ENCODE measurements at regions not wholly inside any gene's neighbourhood (a gene's known extent, or its start where the extent isn't known, plus 50 kb on each side); places are given as distances from the start of the nearest gene placed in this dataset.

- ATAC-seq (ENCODE audit: low read depth) (no peak), DNase-seq (no peak)
- H3K27ac Mint-ChIP-seq = no peak overlapping the region
- H3K27me3 Mint-ChIP-seq = no peaks in the 10 kb centered on the region
- no peak for TF ChIP-seq CTCF (IDR thresholded peaks at IDR 0.05)
- H3K4me1 Mint-ChIP-seq = no peaks in the 10 kb centered on the region
- no peaks in the 10 kb centered on the region for H3K36me3 Mint-ChIP-seq (ENCODE audit: low read depth)
- no peak overlapping the region for H3K4me3 Mint-ChIP-seq
- intact Hi-C loops (cut with micrococcal nuclease) = no loop called here
- H3K9me3 Mint-ChIP-seq = peaks cover 23% of the 10 kb centered on the region
- ChIA-PET POLR2A (no interaction called here), CTCF (interaction anchor here (0.7 kb wide), 1 partner anchor 142 kb away, joined by 3 read pairs; no protein-coding TSS in a partner anchor)
Observed at GRCh38 chr6:82680192-82680591, 316.6 kb downstream of the TPBG start.

- Mint-ChIP-seq H3K4me3 (no peak overlapping the region), H3K36me3 (ENCODE audit: low read depth) (no peaks in the 10 kb centered on the region), H3K9me3 (peaks cover 20% of the 10 kb centered on the region), H3K27ac (no peak overlapping the region), H3K4me1 (no peaks in the 10 kb centered on the region), H3K27me3 (no peaks in the 10 kb centered on the region)
- no peak for TF ChIP-seq CTCF (IDR thresholded peaks at IDR 0.05)
- ATAC-seq (ENCODE audit: low read depth) (no peak), DNase-seq (no peak)
- POLR2A ChIA-PET = no interaction called here
- CTCF ChIA-PET = no interaction called here
- intact Hi-C loops (cut with micrococcal nuclease) = no loop called here
Observed at GRCh38 chr6:82681119-82681714, 317.6 kb downstream of the TPBG start.

GRCh38 chr6:82686719-82687118 is 323.1 kb downstream of the TPBG start:
- Mint-ChIP-seq H3K4me3 (no peak overlapping the region), H3K9me3 (no peaks in the 10 kb centered on the region), H3K27ac (no peak overlapping the region), H3K4me1 (no peaks in the 10 kb centered on the region), H3K36me3 (ENCODE audit: low read depth) (no peaks in the 10 kb centered on the region), H3K27me3 (no peaks in the 10 kb centered on the region)
- ChIA-PET CTCF (no interaction called here), POLR2A (no interaction called here)
- DNase-seq = no peak
- TF ChIP-seq CTCF (IDR thresholded peaks at IDR 0.05) = no peak
- no peak for ATAC-seq (ENCODE audit: low read depth)
- intact Hi-C loops (cut with micrococcal nuclease) = no loop called here

GRCh38 chr6:82687855-82688254 is 324.2 kb downstream of the TPBG start:
- no peak overlapping the region for H3K4me3 Mint-ChIP-seq
- ChIA-PET CTCF (no interaction called here), POLR2A (no interaction called here)
- no peak for DNase-seq
- intact Hi-C loops (cut with micrococcal nuclease) = no loop called here
- H3K36me3 Mint-ChIP-seq (ENCODE audit: low read depth) = no peaks in the 10 kb centered on the region
- no peaks in the 10 kb centered on the region for H3K9me3 Mint-ChIP-seq
- TF ChIP-seq CTCF (IDR thresholded peaks at IDR 0.05) = no peak
- no peaks in the 10 kb centered on the region for H3K27me3 Mint-ChIP-seq
- no peaks in the 10 kb centered on the region for H3K4me1 Mint-ChIP-seq
- no peak for ATAC-seq (ENCODE audit: low read depth)
- H3K27ac Mint-ChIP-seq = no peak overlapping the region

GRCh38 chr6:82690283-82690682 is 326.7 kb downstream of the TPBG start:
- Mint-ChIP-seq H3K27ac (no peak overlapping the region), H3K4me1 (no peaks in the 10 kb centered on the region), H3K9me3 (no peaks in the 10 kb centered on the region), H3K27me3 (no peaks in the 10 kb centered on the region), H3K4me3 (no peak overlapping the region), H3K36me3 (ENCODE audit: low read depth) (no peaks in the 10 kb centered on the region)
- ChIA-PET CTCF (no interaction called here), POLR2A (no interaction called here)
- no peak for ATAC-seq (ENCODE audit: low read depth)
- TF ChIP-seq CTCF (IDR thresholded peaks at IDR 0.05) = no peak
- DNase-seq = no peak
- intact Hi-C loops (cut with micrococcal nuclease) = no loop called here

Data from activated B cell treated with CpG ODN at 0.5 μM for 24 hours (primary cell).